K562 (cell line): ENCODE measurements at regions not wholly inside any gene's neighbourhood (a gene's known extent, or its start where the extent isn't known, plus 50 kb on each side); places are given as distances from the start of the nearest gene placed in this dataset.

ENCODE experiments used
- CREM ChIP-seq: IDR thresholded peaks from 2 replicates; pipeline ENCODE4 v1.6.1; 2014; ENCODE audit warnings: antibody characterized with exemption, low read depth
- CTCF ChIP-seq, 3 experiments: IDR thresholded peaks in 2 of 3; conservative IDR thresholded peaks in 1 of 3; 2 replicates each; pipeline ENCODE4 v1.5.1; 2011 to 2012; ENCODE audit warnings: low read length in 3 of 3, mild to moderate bottlenecking in 3 of 3, control low read depth in 2 of 3, improper control_type of control experiment in 1 of 3, inconsistent platforms in 1 of 3, low read depth in 1 of 3, mixed read lengths in 1 of 3, moderate library complexity in 1 of 3; ENCODE audit not compliant: insufficient read depth in 2 of 3
- ERF ChIP-seq: fragments of 450-650 bp; formaldehyde crosslinking; IDR thresholded peaks from 2 replicates; pipeline ENCODE4 v1.4.0; 2020; ENCODE audit warnings: mild to moderate bottlenecking, mixed read lengths
- IRF2 ChIP-seq: sonication (generic); formaldehyde crosslinking; IDR thresholded peaks from 2 replicates; pipeline ENCODE4 v1.8.1; 2022; ENCODE audit warnings: mild to moderate bottlenecking, missing genetic modification reagents
- MED1 ChIP-seq: sonication (generic); formaldehyde crosslinking; IDR thresholded peaks from 2 replicates; pipeline ENCODE4 v1.8.1; 2023; ENCODE audit warnings: missing genetic modification reagents, borderline replicate concordance
- TBL1XR1 ChIP-seq, 2 experiments: IDR thresholded peaks; 2 replicates each; pipeline ENCODE4 v1.6.1; 2012; ENCODE audit warnings: improper control_type of control experiment in 2 of 2, low read length in 2 of 2, mild to moderate bottlenecking in 1 of 2
- TEAD4 ChIP-seq, 2 experiments: sonication (generic) in 1 of 2; formaldehyde crosslinking in 1 of 2; IDR thresholded peaks; 2 replicates each; pipeline versions ENCODE4 v1.6.1 to v1.8.0; 2012 to 2022; ENCODE audit warnings: borderline replicate concordance in 1 of 2, inconsistent platforms in 1 of 2, low read length in 1 of 2, mild to moderate bottlenecking in 1 of 2, missing genetic modification reagents in 1 of 2
- ZC3H4 ChIP-seq: sonication (generic); formaldehyde crosslinking; IDR thresholded peaks from 2 replicates; pipeline ENCODE4 v1.9.0; 2021; ENCODE audit warnings: missing genetic modification reagents, borderline replicate concordance
- ZNF644 ChIP-seq: fragments of 200-800 bp; sonication (Bioruptor generic); IDR thresholded peaks from 2 replicates; pipeline ENCODE4 v1.6.1; 2016; ENCODE audit warnings: low read depth, missing genetic modification characterization, missing compliant biosample characterization
- TF ChIP-seq, protein P1 (sequence below): sonication (generic); formaldehyde crosslinking; IDR thresholded peaks from 2 replicates; pipeline ENCODE4 v1.8.0; 2023; ENCODE audit warnings: mild to moderate bottlenecking, missing genetic modification reagents

DNA sequence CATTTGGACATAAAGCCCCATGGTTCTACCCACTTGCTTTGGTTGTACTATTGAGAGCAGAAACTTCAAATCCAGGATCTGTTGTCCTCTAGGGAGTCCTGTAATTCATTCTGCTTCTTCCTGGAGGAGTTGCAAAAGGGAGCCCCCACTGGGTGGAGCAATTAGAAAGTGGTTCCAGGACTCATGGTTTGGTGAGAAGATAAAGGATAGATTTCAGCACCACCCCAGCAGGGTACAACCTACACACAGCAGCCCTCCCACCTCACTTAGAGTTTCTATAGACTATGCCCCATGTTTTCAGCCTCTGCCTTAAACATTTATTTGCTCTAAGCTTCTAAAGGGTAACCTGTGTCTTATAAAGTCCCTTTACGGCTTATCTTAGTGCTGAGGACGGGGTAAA lies 112.6 kb upstream of the ARRDC3 start:
- TF ChIP-seq ZNF644 (tag), result no peak
- no peak for TF ChIP-seq ZC3H4 (CRISPR knock-in tag)
- no peak for TF ChIP-seq CREM
- no peak for TF ChIP-seq TEAD4 (IDR thresholded peaks at IDR 0.05; ENCODE audit: low read length)
- no peak for TF ChIP-seq TEAD4 (CRISPR knock-in tag; IDR thresholded peaks at IDR 0.05; ENCODE audit: borderline replicate concordance)
- TF ChIP-seq, protein P1, sequence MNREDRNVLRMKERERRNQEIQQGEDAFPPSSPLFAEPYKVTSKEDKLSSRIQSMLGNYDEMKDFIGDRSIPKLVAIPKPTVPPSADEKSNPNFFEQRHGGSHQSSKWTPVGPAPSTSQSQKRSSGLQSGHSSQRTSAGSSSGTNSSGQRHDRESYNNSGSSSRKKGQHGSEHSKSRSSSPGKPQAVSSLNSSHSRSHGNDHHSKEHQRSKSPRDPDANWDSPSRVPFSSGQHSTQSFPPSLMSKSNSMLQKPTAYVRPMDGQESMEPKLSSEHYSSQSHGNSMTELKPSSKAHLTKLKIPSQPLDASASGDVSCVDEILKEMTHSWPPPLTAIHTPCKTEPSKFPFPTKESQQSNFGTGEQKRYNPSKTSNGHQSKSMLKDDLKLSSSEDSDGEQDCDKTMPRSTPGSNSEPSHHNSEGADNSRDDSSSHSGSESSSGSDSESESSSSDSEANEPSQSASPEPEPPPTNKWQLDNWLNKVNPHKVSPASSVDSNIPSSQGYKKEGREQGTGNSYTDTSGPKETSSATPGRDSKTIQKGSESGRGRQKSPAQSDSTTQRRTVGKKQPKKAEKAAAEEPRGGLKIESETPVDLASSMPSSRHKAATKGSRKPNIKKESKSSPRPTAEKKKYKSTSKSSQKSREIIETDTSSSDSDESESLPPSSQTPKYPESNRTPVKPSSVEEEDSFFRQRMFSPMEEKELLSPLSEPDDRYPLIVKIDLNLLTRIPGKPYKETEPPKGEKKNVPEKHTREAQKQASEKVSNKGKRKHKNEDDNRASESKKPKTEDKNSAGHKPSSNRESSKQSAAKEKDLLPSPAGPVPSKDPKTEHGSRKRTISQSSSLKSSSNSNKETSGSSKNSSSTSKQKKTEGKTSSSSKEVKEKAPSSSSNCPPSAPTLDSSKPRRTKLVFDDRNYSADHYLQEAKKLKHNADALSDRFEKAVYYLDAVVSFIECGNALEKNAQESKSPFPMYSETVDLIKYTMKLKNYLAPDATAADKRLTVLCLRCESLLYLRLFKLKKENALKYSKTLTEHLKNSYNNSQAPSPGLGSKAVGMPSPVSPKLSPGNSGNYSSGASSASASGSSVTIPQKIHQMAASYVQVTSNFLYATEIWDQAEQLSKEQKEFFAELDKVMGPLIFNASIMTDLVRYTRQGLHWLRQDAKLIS, result no peak
- TF ChIP-seq ERF (CRISPR knock-in tag), result no peak
- TF ChIP-seq IRF2 (CRISPR knock-in tag), result no peak
- no peak for TF ChIP-seq TBL1XR1 (IDR thresholded peaks at IDR 0.05; ENCODE audit: low read length in 2 of 2)
- TF ChIP-seq CTCF (IDR thresholded peaks at IDR 0.05 in 2 of 3, conservative IDR thresholded peaks at IDR 0.05 in 1 of 3; ENCODE audit: insufficient read depth in 2 of 3, low read depth in 1 of 3, low read length in 3 of 3), result no peak
- TF ChIP-seq MED1, result no peak
